ENCODE measurements at regions not wholly inside any gene's neighbourhood (a gene's known extent, or its start where the extent isn't known, plus 50 kb on each side); places are given as distances from the start of the nearest gene placed in this dataset.
A peak's percentile ranks its signal among the peaks of the same experiment; 100 is the strongest.

DNA sequence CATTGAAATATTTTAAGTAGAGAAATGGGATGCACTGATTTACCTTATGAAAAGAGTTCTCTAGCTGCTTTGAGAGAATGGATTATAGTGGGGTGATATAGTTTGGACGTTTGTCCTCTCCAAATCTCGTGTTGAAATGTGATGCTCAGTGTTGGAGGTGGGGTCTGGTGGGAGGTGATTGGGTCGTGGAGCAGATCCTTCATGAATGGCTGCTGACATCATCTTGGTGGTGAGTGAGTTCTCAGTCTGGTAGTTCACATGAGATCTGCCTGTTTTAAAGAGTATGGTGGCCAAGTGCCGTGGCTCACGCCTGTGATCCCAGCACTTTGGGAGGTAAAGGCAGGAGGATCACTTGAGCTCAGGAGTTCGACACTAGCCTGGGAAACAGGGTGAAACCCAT, 58.7 kb upstream of the SH3RF3 start:
- DNase-seq (ENCODE audit: low read depth): no peak

DNA sequence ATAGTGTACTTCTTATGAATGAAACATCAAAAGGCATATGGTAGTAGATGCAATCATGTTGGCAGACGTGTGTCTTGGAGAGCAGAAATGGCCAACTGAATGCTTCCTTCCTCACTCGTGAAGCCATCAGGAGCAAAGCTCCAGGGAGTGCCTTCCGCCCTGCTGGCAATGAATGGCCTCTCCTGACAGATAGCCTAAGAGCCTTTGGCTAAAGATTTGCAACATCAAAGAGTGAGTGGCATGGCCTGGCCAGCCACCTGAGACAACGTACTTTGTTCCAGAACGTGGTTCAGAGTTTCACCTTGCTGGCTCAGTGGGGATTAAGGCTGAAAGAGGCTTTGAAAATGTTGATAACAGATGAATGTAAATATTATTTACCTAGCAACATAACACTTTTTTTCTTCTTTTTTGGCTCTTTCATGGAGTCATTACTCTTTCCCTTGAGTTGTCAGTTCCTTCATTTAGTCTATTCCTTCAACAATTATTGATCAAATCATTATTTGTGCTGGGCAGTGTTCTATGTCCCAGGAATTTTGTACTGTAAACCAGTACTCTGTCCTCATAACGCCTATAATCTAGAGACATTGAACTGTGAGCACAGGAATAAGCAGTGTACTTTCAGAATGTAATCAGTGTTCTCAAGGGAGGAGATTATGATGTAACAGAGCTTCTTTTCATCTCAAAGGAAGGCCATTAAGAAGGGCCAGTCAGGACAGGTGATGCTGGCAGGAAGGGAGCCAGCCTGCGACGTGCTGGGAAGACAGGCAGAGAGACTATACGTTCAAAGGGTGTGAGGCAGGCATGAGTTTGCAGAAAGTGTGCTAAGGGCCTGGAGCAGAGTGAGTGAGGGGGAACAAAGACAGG, 59.4 kb upstream of the SH3RF3 start:
- no peak for DNase-seq (ENCODE audit: low read depth)

DNA sequence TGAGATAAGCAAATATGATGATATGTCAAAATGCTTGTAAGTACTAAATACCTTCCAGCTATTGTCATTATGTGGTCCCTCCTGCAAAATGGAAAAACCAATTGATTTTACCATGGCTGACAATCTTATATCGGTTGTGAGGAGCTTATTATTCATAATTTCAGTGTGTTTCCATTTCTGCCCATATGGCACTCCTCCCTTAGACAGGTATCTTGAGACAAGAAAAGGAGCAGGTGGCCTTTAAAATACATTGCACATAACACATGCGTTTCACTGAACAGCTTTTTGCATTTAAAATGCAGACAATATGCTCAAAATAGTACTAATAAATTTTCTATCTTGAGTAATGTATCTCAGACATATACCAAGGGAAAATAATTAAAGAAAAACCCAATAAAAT, 60.2 kb upstream of the SH3RF3 start:
- no peak for DNase-seq (ENCODE audit: low read depth)

GRCh38 chr2:109067631-109068125, 61.3 kb upstream of the SH3RF3 start:
- DNase-seq (ENCODE audit: low read depth): no peak

GRCh38 chr2:109066917-109067597, 61.9 kb upstream of the SH3RF3 start:
- no peak for DNase-seq (ENCODE audit: low read depth)

DNA sequence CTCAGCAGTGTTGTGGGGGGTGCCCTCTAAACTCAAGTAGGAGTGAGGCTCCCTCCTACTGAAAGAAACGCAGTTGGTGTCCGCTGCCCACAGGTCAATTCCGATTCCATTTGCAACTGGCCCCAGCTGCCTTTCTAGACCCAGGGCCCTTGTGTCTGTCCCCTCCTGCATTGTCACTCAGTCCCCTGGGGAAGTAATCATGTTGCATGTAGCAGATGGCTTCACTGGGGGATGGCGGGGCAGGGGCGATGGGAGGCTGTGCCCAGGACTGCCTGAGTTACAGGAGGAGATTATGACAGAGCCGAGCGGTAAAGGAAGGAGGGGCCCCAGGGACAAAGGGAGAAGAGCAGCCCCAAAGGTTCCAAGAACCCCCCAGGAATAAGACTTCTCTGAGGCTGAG, 62.5 kb upstream of the SH3RF3 start:
- DNase-seq (ENCODE audit: low read depth): no peak

- no peak for DNase-seq (ENCODE audit: low read depth)
These were observed 63.6 kb upstream of the SH3RF3 start for GRCh38 chr2:109065391-109065734.

- DNase-seq (ENCODE audit: low read depth): no peak
These were observed 64.2 kb upstream of the SH3RF3 start for GRCh38 chr2:109064660-109065390.

DNA sequence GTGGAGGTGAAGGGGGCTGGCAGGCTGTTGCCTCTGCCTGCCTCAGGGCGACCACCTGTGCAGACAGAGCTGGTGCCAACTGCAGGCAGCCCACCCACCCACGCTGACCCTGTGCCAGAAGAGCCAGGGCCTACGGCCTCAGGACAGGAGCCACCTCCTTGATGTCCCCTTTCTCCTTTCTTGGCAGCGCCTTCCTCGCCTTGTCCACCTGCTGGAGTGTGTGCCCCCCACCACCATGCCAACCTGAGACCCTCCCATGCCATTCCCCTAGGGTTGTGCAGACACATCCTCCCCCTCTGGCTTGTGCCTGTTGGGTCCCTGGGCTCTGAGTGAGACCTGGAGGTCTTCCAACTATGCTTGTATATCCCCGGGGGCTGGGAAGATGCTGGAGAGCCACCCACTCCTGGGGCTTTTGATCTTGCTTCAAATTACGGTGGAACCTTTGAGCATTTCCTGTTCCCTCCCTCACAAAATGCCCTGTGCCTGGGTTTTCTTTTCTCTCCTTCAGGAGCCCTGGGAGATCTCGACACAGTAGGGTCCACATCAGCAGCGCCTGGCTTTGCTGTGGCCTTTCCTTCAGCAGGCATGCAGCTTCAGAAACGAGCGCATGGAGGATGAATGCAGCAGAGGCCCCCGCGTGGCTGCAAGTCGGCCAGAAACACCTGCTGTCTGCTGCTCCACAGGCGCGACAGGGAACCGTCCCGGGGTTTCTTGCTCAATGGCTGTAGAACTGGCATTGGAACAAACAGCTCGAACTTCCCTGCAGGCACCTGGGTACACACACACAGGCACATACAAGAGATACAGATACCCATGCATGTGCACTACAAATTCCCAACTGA, 65.9 kb upstream of the SH3RF3 start:
- DNase-seq (ENCODE audit: low read depth): no peak

DNA sequence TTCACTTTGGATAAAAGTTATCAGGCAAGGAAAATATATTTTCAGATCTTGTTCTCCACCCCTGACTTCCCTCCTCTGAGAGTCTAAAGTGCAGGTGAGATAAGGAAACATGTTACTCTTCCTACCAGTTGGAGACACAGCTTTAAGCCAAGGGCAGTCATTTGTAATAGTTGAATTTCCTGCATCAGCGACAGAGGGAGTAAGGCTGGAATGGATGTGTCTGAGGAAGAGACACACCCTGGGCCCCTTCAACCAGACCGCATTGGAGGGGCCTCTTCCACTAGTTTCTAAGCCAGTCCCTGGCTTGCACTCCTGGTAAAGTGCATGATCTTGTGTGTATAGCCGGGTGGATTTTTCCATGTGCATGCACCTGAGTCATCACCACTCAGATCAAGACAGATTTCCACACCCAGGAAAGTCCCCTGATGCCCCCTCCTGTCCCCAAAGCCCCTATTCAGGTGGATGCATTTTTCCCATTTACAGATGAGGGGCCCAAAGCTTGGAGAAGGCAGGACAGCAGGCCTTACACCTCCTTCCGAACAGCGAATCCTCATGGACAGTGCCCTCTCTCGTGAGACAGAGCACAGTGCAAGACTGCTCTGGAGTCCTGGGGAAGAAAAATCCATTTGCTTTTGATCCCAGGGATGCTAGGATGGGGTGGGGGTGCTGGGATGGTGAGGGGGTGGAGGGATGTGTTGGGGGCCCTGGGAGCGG, 66.7 kb upstream of the SH3RF3 start:
- DNase-seq (ENCODE audit: low read depth): no peak

DNA sequence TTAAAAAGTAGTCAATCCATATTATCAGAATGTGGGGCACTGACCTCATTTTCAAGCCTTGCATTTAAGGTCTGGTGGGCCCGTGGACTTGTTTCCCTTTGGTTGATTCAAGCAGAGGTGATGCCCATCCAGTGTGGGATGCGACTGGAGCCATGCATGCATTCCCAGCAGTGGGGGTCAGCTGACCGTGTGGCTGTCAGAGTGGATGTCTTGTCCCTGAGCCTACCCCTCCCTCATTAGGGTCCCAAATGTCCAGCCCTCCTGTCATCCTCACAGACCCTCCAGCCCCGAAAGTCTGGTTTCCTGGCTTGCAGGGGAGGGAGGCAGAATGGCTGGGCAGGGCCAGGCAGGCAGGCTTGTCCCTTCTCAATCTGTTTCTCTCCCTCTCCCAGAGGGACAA, 67.3 kb upstream of the SH3RF3 start:
- no peak for DNase-seq (ENCODE audit: low read depth)

DNA sequence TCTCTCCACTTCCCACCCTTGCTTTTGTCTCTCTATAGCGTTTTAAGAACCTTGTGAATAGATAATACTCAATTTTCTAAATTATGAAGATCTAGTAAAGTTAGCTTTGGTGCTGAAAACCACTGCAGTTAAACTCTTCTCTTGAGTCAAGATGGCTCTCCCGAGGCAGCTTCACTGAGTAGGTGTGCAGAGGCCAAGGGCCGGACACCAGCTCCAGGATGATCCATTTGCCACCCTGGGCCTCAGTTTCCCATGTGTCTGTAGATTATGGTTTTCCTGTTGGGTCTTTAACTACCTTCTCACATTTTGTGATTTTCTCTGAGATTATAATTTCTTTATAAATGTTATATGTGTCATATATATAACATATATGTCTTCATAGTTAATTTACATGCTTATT, 68.5 kb upstream of the SH3RF3 start:
- no peak for DNase-seq (ENCODE audit: low read depth)

DNA sequence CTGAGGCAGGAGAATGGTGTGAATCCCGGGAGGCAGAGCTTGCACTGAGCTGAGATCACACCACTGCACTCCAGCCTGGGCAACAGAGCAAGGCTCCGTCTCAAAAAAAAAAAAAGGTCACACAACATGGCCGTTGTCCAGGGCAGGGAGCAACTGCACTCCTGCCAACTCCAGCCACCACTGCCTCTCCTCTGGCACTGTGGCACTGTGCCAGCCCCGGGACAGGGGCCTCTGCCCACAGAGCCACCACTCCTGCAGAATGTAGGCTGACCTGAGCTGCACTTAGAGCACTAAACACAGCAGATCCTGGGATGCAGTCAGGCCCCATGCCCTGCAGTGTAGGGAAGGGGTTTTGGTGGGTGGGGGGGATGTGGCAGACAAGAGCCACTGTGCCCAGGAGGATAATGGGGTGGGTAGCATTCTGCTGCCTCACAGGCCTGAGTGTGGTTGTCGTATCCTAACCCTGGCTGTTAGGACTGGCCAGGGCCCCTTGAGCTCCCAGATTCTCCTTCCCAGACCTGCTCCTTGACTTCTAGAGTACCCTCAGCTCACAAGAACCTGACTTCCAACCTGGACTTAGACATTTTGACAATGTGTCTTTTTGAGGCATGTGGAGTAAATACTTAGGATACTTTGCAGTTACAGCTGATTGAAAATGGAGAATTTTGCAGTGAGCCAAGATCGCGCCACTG, 69.4 kb upstream of the SH3RF3 start:
- DNase-seq (ENCODE audit: low read depth): no peak

DNA sequence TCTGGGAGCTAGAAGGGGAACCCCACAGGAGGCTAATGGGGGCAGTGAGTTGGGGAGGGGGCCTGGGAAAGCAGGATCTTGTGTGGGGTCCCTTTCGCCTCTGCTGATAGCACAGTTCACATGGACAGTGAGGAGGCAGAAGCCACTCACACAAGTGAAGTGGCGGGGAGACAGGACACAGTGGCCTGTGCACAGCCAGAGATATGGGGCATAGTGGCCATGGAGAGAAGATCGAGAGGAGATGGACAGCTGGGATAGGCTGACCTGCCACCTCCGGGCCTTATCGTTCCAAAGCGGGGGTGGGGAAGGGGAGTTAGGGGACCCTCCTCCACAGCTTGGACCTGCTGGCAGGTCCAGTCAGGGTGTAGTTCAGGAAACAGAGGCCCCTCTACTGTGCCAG, 69.8 kb upstream of the EDAR start:
- DNase-seq (ENCODE audit: low read depth): no peak

- DNase-seq (ENCODE audit: low read depth): no peak
These were observed 69.2 kb upstream of the EDAR start for GRCh38 chr2:109058191-109058632.

- DNase-seq (ENCODE audit: low read depth): peak; percentile 27
These were observed 68.7 kb upstream of the EDAR start for GRCh38 chr2:109057686-109058085.

- no peak for DNase-seq (ENCODE audit: low read depth)
These were observed 66.4 kb upstream of the EDAR start for GRCh38 chr2:109055435-109055834.

DNA sequence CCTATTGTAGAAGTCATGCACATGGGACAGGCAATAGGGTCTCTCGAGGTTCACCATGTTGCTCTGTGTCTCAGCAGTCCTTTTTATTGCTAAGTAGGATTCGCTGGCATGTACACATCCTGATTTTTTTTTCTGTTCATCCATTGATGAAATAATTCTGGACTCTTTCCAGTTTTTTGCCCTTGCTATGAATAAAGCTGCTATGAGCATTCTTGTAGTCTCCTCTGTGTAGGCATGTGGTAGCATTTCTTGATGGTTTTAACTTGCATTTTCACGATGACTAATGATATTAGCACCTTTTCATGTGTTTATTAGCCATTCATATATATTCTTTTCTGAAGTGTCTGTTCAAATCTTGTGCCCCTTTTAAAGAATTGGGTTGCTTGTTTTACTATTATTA, 65.8 kb upstream of the EDAR start:
- no peak for DNase-seq (ENCODE audit: low read depth)

DNA sequence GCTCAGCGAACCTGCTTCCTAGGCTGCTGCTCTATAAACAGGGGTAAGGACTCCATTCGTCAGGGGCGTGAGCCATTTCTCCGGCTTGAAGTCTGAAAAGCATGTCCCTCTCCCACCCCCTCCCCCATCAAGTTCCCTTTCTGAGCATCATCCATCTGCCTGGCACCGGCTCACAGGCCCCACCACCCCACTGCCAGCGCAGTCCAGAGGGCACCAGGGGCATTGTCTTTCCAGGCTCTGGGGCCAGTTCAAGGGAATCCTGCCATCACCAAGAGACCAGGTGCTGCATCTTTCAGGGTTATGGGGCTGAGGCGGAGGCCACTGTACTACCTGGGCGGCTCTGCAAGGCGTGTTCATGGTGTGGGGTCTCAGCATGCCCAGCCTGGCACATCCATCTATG, 64.7 kb upstream of the EDAR start:
- no peak for DNase-seq (ENCODE audit: low read depth)

DNA sequence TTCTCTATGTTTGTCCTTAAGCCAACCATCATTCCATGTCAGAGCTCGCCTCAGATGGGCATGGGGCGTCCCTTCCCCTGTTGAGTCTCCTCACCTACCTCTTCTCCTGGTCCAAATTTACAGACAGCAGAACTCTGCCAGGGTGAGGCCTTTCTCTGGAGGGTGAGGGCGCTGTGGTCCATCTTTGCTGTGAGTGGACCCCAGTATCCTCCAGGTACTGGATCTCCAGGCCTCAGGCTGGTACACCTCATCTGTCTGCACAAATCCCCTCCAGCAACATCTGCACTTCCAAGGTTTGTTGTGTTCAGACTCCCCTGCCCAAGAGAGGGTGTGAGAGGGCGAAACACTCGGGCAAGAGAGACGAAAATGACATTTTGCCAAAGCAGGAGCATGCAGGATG, 63.9 kb upstream of the EDAR start:
- DNase-seq (ENCODE audit: low read depth): no peak

- DNase-seq (ENCODE audit: low read depth): no peak
These were observed 60.0 kb upstream of the EDAR start for GRCh38 chr2:109049022-109049421.

Measured in stimulated activated CD8-positive, alpha-beta memory T cell treated with anti-CD3 and anti-CD28 coated beads, Interleukin-4, amount 100 ng/mL, for 24 hours (primary cell).